Body of pancreas (tissue), 4 donors: ENCODE measurements at regions not wholly inside any gene's neighbourhood (a gene's known extent, or its start where the extent isn't known, plus 50 kb on each side); places are given as distances from the start of the nearest gene placed in this dataset.

Experiments
- ATAC-seq: fragments of 150-250 bp; one replicate; pipeline ENCODE4 v1.9.1; 2016
- DNase-seq, 4 donors: peaks; one replicate each; pipeline ENCODE4 v3.0.0-alpha.2; 2019
- H3K27ac ChIP-seq, 4 donors: fragments of 200-600 bp; sonication (generic); 1 replicate in 3 of 4; 2 replicates in 1 of 4; pipeline versions ENCODE4 v1.5.1 to v1.6.1; 2016 to 2019; ENCODE audit warnings: mild to moderate bottlenecking in 1 of 4, mixed read lengths in 1 of 4, moderate library complexity in 1 of 4
- H3K27me3 ChIP-seq, 2 donors: fragments of 200-600 bp; sonication (generic); one replicate each; pipeline ENCODE4 v1.6.0; 2016; ENCODE audit warnings: mild to moderate bottlenecking in 1 of 2
- H3K36me3 ChIP-seq, 2 donors: fragments of 200-600 bp; sonication (generic); replicated peaks in 1 of 2; 2 replicates each; pipeline ENCODE4 v1.5.1; 2016; ENCODE audit warnings: low read depth in 2 of 2; ENCODE audit not compliant: insufficient read depth in 1 of 2
- H3K4me1 ChIP-seq: fragments of 200-600 bp; sonication (generic); one replicate; pipeline ENCODE4 v1.6.0; 2016
- H3K4me3 ChIP-seq, 2 donors: fragments of 200-600 bp; sonication (generic); 1 replicate in 1 of 2; 2 replicates in 1 of 2; pipeline ENCODE4 v1.5.1; 2016 to 2019
- H3K9me3 ChIP-seq, 3 donors: fragments of 200-600 bp; sonication (generic); 1 replicate in 2 of 3; 2 replicates in 1 of 3; pipeline ENCODE4 v1.5.1; 2016
- POLR2A ChIP-seq, 3 donors: fragments of 450-650 bp; IDR thresholded peaks; one replicate each; pipeline ENCODE4 v1.6.1; 2016; ENCODE audit warnings: antibody characterized with exemption in 3 of 3, mild to moderate bottlenecking in 2 of 3
- WGBS, 2 donors: methylation state at CpG; one replicate each; pipeline ENCODE4 v1.1.5; 2017; 5-methylcytosine and 5-hydroxymethylcytosine counted together
- intact Hi-C: fragments of 100-400 bp; cut with DNase I; formaldehyde crosslinking; loops from one replicate; pipeline ENCODE4 v1.15.1; 2023
- TF ChIP-seq, protein P1 (sequence below), 7 experiments: fragments of 450-650 bp in 4 of 7; fragments of 200-600 bp in 3 of 7; sonication (generic) in 3 of 7; IDR thresholded peaks; one replicate each; pipeline ENCODE4 v1.5.1; 2016 to 2019; ENCODE audit warnings: antibody characterized with exemption in 7 of 7

DNA sequence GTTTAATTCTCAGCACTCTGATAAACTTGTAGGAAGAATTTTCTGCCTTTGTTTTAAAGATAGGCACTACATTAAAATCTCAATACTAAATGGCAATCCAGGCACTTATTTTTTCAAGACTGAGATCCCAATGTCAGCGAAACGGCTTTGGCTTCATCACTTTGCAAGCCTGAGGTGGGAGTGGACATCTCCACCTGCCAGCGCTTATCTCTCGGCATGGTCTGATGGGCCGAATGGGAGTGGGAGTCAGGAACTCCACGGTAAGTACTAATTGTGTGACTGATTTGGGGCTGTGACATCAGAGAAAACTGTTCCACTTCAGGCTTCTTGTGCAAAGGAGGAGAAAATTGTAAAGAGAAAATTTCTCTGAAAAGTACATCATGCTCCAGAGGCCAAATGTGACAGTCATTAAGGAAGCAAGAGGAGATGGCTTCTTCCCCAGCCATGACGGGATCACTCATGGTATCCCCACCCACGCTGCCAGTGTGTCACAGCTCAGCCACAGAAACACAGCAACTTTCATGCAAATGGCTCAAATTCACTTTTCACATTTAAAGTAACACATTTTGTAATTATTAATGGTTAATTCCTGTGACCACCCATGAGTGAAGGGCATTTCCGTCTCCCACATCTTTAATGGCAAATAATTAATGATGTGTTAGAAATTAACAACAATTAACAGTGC lies 385.5 kb upstream of the HNRNPA3 start:
- no peaks in the 10 kb centered on the region for H3K27me3 ChIP-seq
- ATAC-seq: no peak
- no peaks in the 10 kb centered on the region for H3K9me3 ChIP-seq
- intact Hi-C loops: no loop called here
- H3K4me1 ChIP-seq: no peaks in the 10 kb centered on the region
- no peaks in the 10 kb centered on the region for H3K36me3 ChIP-seq
- H3K4me3 ChIP-seq: no peak overlapping the region
- no peak overlapping the region for H3K27ac ChIP-seq
- no peak for TF ChIP-seq POLR2A (IDR thresholded peaks at IDR 0.05)
- TF ChIP-seq, protein P1, sequence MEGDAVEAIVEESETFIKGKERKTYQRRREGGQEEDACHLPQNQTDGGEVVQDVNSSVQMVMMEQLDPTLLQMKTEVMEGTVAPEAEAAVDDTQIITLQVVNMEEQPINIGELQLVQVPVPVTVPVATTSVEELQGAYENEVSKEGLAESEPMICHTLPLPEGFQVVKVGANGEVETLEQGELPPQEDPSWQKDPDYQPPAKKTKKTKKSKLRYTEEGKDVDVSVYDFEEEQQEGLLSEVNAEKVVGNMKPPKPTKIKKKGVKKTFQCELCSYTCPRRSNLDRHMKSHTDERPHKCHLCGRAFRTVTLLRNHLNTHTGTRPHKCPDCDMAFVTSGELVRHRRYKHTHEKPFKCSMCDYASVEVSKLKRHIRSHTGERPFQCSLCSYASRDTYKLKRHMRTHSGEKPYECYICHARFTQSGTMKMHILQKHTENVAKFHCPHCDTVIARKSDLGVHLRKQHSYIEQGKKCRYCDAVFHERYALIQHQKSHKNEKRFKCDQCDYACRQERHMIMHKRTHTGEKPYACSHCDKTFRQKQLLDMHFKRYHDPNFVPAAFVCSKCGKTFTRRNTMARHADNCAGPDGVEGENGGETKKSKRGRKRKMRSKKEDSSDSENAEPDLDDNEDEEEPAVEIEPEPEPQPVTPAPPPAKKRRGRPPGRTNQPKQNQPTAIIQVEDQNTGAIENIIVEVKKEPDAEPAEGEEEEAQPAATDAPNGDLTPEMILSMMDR (IDR thresholded peaks at IDR 0.05): no peak
- WGBS, 2 donors: 60 to 71% methylated on average over 9 of the region's 9 CpGs
- no peak for DNase-seq

DNA sequence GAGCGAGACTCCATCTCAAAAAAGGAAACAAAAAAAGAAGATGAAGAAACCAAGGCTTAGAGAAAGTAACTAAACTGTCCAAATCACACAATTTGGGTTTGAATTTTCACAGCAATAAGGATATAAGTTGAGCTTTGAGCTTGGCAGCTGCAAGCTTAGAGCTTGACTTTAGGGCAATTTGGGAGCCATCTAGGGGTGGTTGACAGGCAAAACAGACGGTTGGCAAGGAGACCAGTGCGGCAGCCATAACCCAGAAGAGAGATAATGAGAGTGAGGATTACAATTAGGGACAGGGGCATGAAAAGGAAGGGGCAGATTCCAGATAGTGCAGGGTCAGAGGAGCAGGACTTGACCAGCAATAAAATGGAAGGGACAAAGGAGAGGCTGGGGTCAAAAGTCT lies 382.2 kb upstream of the HNRNPA3 start:
- no peaks in the 10 kb centered on the region for H3K36me3 ChIP-seq
- WGBS, 2 donors: 33 to 40% methylated on average over 3 of the region's 3 CpGs
- H3K9me3 ChIP-seq: no peaks in the 10 kb centered on the region
- intact Hi-C loops: no loop called here
- ATAC-seq (no peak), DNase-seq (no peak)
- H3K27me3 ChIP-seq: no peaks in the 10 kb centered on the region
- H3K4me1 ChIP-seq: no peaks in the 10 kb centered on the region
- H3K4me3 ChIP-seq: no peak overlapping the region
- TF ChIP-seq, protein P1 (IDR thresholded peaks at IDR 0.05): no peak
- TF ChIP-seq POLR2A (IDR thresholded peaks at IDR 0.05): no peak
- H3K27ac ChIP-seq: no peak overlapping the region

DNA sequence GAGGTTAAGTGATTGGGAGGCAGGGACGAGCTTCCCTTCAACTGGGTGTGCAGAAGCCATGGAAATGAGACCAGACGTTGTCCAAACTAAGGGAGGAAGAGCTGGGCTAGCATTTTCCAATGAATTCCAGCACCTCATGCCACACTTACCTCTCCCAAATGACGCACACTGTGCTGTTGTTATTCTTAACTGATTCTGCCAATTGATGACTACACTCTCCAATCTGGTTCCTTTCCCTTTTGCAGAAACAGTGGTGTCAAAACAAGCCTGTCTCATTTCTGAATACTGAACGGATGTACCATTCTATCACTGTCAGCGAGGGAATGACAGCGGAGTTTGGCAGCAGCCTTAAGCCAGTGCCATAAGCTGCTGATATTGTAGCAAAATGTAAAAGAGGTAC lies 380.5 kb upstream of the HNRNPA3 start:
- 65 to 70% methylated on average over 6 of the region's 6 CpGs for WGBS, 2 donors
- Histone ChIP-seq H3K36me3 (no peaks in the 10 kb centered on the region), H3K4me1 (no peaks in the 10 kb centered on the region), H3K27ac (no peak overlapping the region), H3K9me3 (no peaks in the 10 kb centered on the region), H3K27me3 (no peaks in the 10 kb centered on the region), H3K4me3 (no peak overlapping the region)
- TF ChIP-seq POLR2A (IDR thresholded peaks at IDR 0.05): no peak
- TF ChIP-seq, protein P1 (IDR thresholded peaks at IDR 0.05): no peak
- intact Hi-C loops: no loop called here
- ATAC-seq (no peak), DNase-seq (no peak)

DNA sequence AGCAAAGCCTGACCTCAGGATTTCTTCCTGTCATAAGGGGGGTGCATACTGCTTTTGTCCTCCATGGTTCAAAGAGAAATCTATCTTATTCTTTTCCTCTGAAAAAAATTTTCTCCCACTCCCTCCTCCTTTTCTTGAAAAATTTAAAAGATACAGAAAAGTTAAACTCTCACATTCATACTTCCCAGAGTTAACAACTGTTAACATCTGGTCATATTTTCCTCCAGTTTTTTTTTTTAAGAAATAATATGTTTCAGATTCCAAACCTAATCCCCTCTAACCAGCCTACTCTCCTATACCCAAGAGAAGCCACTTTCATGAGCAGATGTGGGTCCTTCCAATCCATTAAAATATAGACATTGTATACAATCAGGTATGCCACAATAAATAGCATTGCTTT lies 378.9 kb upstream of the HNRNPA3 start:
- Histone ChIP-seq H3K36me3 (no peaks in the 10 kb centered on the region), H3K9me3 (no peaks in the 10 kb centered on the region), H3K4me3 (no peak overlapping the region), H3K27ac (no peak overlapping the region), H3K4me1 (no peaks in the 10 kb centered on the region), H3K27me3 (no peaks in the 10 kb centered on the region)
- ATAC-seq: no peak
- intact Hi-C loops: no loop called here
- no peak for DNase-seq
- TF ChIP-seq, protein P1 (IDR thresholded peaks at IDR 0.05): no peak
- TF ChIP-seq POLR2A (IDR thresholded peaks at IDR 0.05): no peak

DNA sequence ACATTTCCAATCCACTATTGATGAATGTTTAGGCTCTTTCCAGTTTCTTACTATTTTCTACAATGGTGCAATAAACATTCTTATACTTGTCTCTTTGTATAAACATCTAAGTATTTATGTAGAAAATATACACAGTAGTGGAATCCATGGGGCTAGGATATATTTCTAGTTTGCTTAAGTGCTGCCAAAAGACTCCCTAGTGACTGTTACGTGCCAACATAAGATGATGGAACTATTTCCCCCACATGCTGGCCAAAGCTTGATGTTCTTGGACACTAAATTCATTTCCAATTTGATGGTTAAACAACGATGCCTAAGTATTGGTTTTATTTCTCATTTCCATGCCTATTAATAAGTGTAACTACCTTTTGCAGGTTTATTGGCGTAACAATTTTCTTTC lies 378.4 kb upstream of the HNRNPA3 start:
- Histone ChIP-seq H3K27me3 (no peaks in the 10 kb centered on the region), H3K4me3 (no peak overlapping the region), H3K27ac (no peak overlapping the region), H3K36me3 (no peaks in the 10 kb centered on the region), H3K4me1 (no peaks in the 10 kb centered on the region), H3K9me3 (no peaks in the 10 kb centered on the region)
- ATAC-seq (no peak), DNase-seq (no peak)
- intact Hi-C loops: no loop called here
- 73 to 80% methylated on average over 3 of the region's 3 CpGs for WGBS, 2 donors
- TF ChIP-seq POLR2A (IDR thresholded peaks at IDR 0.05): no peak
- TF ChIP-seq, protein P1 (IDR thresholded peaks at IDR 0.05): no peak
